CD4-positive, alpha-beta T cell treated with Interferon gamma for 1 hour (primary cell): ENCODE measurements at regions not wholly inside any gene's neighbourhood (a gene's known extent, or its start where the extent isn't known, plus 50 kb on each side); places are given as distances from the start of the nearest gene placed in this dataset.

Experiments used
- DNase-seq: peaks from one replicate; pipeline ENCODE4 v3.0.0-alpha.2; 2020

DNA sequence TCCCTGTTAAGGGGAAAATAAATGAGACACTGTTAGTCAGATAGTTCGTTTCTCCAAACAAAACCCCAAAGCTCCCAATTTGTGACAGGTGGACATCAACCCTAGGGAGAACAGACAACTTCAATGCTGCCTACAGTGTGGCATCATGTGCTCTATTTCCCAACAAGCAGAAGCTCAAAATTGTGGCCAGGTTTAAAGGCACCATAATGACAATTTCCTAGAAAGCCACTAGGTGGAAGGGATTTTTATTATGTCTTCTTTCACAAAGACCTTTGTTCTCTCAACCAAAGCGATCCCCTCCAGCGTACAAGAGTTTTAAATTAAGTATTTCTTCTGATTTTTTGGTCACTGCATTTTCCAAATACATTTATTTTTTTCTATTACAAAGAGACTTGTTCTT lies 88.0 kb upstream of the MBIP start:
- no peak for DNase-seq

DNA sequence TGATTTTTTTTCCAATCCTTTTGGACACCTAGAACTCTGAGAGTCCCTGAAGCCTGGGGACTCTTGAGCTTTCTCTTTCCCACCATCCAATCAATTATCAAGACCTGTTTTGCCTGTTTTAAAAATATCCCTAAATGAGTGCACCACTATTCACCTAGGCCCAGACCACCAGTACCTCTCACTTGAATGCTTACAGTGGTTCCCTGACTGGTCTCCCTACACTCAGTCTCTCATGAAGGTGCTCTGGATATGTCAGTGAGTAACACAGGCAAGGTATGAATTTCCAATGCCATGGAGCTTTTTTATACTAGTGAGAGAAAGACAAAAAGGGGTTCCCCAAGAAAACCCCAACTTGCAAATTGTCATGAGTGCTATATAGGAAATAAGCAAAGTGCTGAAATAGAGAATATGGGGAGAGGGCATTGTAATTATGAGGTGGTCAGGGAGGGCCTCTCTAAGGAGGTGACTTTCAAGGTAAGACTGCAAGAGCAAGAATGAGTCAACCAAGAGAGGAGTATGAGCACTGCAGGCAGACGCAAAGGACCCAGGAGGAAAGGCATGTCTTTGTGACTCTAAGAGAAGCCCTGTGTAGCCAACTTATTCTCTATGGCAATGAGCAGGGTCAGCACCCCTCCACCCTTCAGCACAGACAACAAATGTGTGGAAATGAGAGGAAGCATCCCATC lies 85.3 kb upstream of the MBIP start:
- no peak for DNase-seq

DNA sequence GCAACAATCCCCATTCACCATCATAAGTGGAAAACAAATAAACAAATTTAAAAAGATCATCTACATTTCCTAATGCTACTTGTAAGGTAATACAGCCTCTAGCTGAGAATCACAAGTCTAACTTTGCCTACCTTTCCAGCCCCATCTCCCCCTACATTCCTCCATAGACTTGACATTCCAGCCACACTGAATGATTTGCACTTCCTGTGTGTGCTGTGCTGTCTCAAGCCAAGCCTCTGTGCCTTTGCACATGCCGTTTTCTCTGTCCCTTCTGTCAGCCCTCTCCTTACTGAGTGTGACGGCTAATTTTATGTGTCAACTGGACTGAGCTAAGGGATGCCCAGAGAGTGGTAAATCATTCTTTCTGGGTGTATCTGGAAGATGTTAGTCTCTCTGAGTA lies 82.4 kb upstream of the MBIP start:
- DNase-seq = no peak

DNA sequence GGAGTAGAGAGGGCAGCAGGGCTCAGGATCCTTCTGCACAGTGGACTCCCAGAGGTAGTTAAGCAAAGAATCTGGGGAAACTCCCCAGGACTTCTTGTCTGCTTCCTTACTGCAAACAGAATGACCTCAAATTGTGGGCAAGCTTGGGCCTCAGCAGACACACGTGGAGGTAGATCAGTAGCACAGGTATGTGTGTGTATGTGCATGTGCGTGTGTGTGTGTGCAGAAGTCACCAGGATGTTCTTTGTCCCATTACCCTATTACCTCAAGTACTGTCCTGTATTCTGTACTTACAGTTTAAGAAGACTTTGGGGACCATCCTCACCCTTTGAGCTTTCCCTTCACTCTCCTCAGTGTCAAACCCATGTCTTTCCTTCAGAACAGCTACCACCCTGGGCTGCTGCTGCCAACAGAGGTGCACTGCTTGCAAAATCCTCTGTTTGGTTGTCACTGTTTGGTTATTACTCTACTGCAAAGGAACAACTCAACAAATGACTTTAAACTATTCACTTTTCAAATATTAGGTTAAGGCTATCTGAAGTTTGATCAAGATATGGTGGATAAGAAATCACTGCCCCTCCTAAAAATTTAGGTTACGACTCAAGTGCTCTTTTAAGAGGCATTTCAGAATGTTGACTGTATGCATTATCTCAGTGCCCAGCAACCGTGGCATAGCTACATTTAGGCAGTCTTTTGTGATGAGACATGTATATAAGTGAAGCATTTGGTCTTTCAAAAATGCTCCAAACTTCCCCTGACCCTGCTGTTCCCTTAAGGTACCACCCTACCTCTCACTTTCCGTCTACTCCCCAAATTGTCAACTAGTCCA lies 78.2 kb upstream of the MBIP start:
- no peak for DNase-seq

DNA sequence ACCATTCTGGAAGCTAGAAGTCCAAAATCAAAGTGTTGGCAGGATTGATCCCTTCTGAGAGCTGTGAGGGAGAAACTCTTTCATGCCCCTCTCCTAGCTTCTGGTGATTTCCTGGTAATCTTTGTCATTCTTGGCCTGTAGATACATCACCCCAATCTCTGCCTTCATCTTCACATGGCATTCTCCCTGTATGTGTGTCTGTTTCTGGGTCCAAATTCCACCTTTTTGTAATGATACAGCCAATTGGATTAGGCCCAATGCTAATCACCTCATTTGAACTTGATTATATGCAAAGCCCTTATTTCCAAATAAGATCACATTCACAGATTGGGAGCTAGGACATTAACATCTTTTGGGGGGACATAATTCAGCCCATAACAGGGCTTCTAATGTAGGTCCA lies 76.9 kb upstream of the MBIP start:
- DNase-seq = no peak

DNA sequence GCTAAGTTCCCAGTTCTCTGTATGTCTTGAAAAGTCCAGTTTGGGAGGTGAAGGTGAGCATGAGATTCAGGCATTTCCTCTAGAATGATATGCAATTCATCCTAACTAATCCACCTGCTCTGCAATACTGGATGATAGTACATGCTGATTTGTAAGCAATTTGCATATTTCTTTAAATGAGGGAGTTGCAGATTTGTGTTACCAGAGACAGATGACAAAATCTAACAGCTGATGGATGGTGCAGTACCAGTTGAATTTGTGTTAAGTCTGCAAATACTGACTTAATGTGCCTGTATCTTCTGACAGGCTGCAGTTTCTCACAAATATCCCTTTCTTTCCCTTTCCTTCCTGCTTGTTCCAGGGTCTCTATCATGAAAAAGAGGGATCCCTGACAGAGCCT lies 76.4 kb upstream of the MBIP start:
- DNase-seq = no peak

DNA sequence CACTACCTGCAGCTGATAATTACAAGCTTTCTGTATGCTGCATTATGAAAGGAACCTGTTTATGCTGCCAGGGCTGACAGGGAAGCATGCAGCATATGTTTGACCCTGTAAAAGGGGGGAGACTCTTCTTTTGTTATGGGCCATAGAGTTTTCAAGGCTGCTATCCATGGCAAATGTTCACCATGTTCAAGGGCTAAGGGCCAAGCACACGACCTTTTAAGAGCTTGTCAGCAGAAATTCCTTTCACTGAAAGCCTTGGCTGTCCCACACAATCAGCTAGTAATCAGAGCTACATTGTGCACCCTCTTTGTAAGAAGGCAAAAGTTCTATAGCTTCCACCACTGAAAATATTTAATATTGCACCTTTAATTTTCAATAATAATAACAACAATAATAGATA lies 74.2 kb upstream of the MBIP start:
- no peak for DNase-seq

DNA sequence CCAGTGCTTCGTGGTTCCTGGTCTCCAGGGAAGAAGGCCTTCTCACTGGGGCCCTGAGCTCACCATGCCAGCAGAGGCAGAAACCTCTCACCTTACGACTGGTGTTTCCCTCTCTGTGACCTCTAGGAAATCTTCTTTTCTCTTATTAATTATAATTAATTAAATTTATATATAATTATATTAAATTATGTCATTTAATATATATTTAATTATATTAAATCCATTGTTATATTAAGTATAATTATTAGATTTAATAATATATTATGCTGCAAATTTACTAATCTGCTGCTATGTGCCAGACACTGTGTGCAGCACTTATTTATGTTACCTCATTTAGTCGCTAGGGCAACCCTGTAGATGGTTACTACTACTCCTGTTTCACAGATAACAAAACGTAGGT lies 70.3 kb upstream of the MBIP start:
- no peak for DNase-seq

DNA sequence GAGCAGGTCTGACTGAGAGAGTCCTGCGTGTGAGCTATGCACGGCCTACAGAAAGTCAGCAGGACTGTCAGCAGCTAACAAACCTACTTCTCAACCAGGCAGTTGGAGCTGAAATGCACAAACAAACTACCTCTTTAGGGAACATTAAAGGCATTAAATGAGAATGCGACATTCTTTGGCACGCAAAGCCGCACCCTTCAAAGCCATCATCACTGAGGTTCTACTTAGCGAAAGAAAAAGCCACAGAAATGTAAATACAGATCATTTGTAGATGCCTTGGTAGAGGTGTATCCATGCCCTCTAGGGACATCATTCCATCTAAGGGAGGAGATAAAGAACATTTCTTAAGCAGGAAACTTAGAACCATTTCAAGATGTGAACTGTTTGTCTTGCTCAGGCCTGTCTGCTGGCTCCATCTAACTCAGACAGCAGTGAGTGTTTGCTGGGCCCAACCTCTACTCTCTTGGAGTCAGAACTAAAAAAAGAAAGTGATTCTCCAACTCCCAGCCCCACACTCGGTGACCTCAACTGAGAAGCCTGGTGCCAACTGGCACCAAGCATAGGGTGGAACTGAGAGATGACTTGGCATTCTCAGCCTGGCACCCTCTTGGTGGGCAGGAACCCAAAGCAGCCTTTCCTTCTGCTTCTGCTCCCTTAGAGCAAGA lies 63.5 kb upstream of the MBIP start:
- no peak for DNase-seq

DNA sequence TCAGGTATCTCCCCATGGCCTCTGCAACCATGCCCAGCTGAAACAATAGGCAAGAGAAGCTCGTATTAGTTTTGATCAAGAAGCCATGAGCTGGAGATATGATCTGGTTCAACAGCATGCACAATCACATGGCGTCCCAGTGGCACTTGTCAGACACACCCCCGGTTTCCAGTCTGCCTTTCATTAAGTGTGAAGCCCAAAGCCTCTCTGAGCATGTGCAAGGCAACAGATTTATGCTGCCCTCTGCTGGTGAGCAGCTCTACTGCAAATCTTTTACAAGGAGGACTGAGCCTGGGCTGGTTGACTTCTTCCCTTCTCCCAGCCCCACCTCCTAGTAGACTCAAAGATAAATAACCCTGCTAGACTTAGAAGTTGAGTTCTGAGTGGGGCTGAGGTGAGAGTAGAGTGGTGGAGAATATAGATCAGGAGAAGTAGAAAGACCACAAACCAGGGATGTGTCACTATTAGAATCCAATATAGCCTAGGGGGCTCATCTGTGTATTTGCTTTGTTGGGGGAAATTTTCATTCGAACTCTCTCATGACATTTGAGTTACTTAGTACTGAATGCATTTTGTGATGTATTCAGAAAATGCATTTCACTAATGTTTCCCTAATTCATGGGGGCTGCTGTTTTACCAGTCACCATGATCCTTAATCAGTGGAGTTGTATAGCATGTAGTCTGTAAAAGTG lies 53.7 kb upstream of the MBIP start:
- peak; percentile 49 for DNase-seq
